Nephron progenitor cell (in vitro differentiated cells): ENCODE measurements at regions not wholly inside any gene's neighbourhood (a gene's known extent, or its start where the extent isn't known, plus 50 kb on each side); places are given as distances from the start of the nearest gene placed in this dataset.

Source experiments
- DNase-seq: peaks from one replicate; pipeline ENCODE4 v3.0.0; 2021
- H3K27ac Mint-ChIP-seq: 2 replicates; pipeline ENCODE4 v1.8.0; 2021; ENCODE audit warnings: mild to moderate bottlenecking, moderate library complexity, mixed read lengths
- H3K27me3 Mint-ChIP-seq: 2 replicates; pipeline ENCODE4 v1.8.0; 2021; ENCODE audit warnings: mild to moderate bottlenecking, low read depth, mixed read lengths; ENCODE audit not compliant: poor library complexity
- H3K36me3 Mint-ChIP-seq: 2 replicates; pipeline ENCODE4 v1.8.0; 2021; ENCODE audit warnings: low read depth, mixed read lengths
- H3K4me1 Mint-ChIP-seq: 2 replicates; pipeline ENCODE4 v1.8.0; 2021; ENCODE audit warnings: mixed read lengths
- H3K4me3 Mint-ChIP-seq: 2 replicates; pipeline ENCODE4 v1.8.0; 2021; ENCODE audit warnings: mild to moderate bottlenecking, moderate library complexity, mixed read lengths
- H3K9me3 Mint-ChIP-seq: 2 replicates; pipeline ENCODE4 v1.8.0; 2021; ENCODE audit warnings: mild to moderate bottlenecking, moderate library complexity, mixed read lengths
- CTCF ChIP-seq: fragments of 200-600 bp; sonication (generic); IDR thresholded peaks from 2 replicates; pipeline ENCODE4 v1.5.0; 2021; ENCODE audit warnings: antibody characterized with exemption

- DNase-seq, result no peak
- H3K36me3 Mint-ChIP-seq, result no peaks in the 10 kb centered on the region
- TF ChIP-seq CTCF, result no peak
- no peaks in the 10 kb centered on the region for H3K27me3 Mint-ChIP-seq
- no peak overlapping the region for H3K27ac Mint-ChIP-seq
- no peaks in the 10 kb centered on the region for H3K9me3 Mint-ChIP-seq
- H3K4me3 Mint-ChIP-seq, result no peak overlapping the region
- peaks cover 44% of the 10 kb centered on the region for H3K4me1 Mint-ChIP-seq
Observed at GRCh38 chr5:68443091-68443490, 227.5 kb downstream of the PIK3R1 start.

DNA sequence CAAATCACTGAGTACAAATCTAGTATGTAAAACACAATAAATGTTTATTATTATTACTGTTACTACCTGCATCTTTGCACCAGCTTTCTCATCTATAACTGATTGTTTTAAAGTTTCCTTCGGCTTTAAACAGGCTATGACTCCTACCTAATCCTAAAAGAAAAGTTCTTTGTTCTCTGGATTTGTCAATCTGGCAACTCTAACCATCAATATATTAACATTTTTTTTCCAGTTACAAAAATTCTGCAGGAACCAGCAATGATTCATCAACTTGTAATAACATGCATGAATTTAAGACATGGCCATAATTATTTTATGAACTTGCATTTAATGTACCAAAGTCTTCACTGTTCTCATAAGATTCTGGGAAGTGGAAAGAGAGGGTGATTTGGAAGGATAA is 228.5 kb downstream of the PIK3R1 start:
- Mint-ChIP-seq H3K4me1 (peaks cover 44% of the 10 kb centered on the region), H3K9me3 (no peaks in the 10 kb centered on the region), H3K4me3 (no peak overlapping the region), H3K27ac (no peak overlapping the region), H3K27me3 (no peaks in the 10 kb centered on the region), H3K36me3 (no peaks in the 10 kb centered on the region)
- no peak for TF ChIP-seq CTCF
- DNase-seq, result no peak

DNA sequence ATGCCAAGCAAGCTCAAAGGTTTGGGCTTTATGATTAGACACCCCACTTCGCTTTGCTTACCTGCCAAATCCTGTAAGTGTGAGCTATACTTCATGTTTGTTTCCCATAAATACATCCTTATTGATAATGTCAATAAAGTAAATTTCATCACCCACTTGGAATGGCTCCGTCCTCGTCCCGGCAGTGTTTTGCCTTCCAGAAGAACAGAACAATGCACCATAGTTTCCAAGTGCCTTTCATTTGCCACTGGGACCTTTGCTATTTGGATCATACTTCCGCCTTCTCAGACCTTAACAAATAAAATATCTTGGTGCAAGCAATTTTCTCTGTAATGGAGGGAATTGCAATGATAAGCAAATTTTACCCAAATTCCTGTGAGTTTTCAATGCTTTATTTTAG is 229.3 kb downstream of the PIK3R1 start:
- no peak overlapping the region for H3K27ac Mint-ChIP-seq
- TF ChIP-seq CTCF, result no peak
- H3K36me3 Mint-ChIP-seq, result no peaks in the 10 kb centered on the region
- no peaks in the 10 kb centered on the region for H3K27me3 Mint-ChIP-seq
- DNase-seq, result no peak
- no peaks in the 10 kb centered on the region for H3K9me3 Mint-ChIP-seq
- no peak overlapping the region for H3K4me3 Mint-ChIP-seq
- H3K4me1 Mint-ChIP-seq, result peaks cover 44% of the 10 kb centered on the region

- H3K36me3 Mint-ChIP-seq, result no peaks in the 10 kb centered on the region
- TF ChIP-seq CTCF, result no peak
- no peak for DNase-seq
- peaks cover 44% of the 10 kb centered on the region for H3K4me1 Mint-ChIP-seq
- no peaks in the 10 kb centered on the region for H3K9me3 Mint-ChIP-seq
- no peaks in the 10 kb centered on the region for H3K27me3 Mint-ChIP-seq
- H3K27ac Mint-ChIP-seq, result no peak overlapping the region
- no peak overlapping the region for H3K4me3 Mint-ChIP-seq
Observed at GRCh38 chr5:68445257-68446069, 229.9 kb downstream of the PIK3R1 start.

DNA sequence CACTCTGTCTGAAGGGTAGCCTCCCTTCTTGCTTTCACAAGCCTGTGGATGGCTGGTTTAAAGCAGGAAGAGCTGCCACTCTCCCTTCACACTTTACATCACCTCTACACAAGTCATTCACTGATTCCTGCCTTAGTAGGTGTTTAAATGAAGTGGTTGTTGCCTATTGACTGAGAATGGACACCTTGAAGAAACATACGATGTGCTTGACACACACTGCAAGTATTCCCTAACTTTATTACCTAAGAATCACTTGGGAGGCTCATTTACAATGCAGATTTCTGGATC is 230.5 kb downstream of the PIK3R1 start:
- Mint-ChIP-seq H3K4me1 (peaks cover 40% of the 10 kb centered on the region), H3K27me3 (no peaks in the 10 kb centered on the region), H3K4me3 (no peak overlapping the region), H3K27ac (no peak overlapping the region), H3K36me3 (no peaks in the 10 kb centered on the region), H3K9me3 (no peaks in the 10 kb centered on the region)
- no peak for DNase-seq
- no peak for TF ChIP-seq CTCF

DNA sequence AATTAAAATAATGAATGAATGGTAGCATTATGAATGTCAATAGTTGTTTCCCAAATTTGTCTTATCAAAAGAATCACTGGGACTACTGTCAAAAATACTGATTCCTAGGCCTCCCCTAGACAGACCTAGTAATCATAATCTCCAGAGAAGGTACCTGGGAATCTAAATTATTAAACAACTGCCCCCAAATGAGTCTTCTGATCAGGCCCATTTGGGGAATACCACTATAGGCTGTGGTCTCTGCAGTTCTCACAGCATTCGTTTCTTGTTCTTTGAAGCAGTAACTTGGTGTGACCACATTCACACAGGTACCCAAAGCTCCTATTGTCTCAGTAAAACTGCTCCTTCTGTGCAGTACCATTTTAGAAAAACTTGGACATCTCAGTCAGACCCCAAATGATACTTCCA is 230.9 kb downstream of the PIK3R1 start:
- Mint-ChIP-seq H3K27ac (no peak overlapping the region), H3K9me3 (no peaks in the 10 kb centered on the region), H3K4me1 (peaks cover 35% of the 10 kb centered on the region), H3K27me3 (no peaks in the 10 kb centered on the region), H3K4me3 (no peak overlapping the region), H3K36me3 (no peaks in the 10 kb centered on the region)
- no peak for TF ChIP-seq CTCF
- no peak for DNase-seq
